T follicular helper cell (primary cell): ENCODE measurements at regions not wholly inside any gene's neighbourhood (a gene's known extent, or its start where the extent isn't known, plus 50 kb on each side); places are given as distances from the start of the nearest gene placed in this dataset.

ENCODE experiments used
- DNase-seq: peaks from one replicate; pipeline ENCODE4 v3.0.0-alpha.2; 2020; ENCODE audit warnings: low read depth

GRCh38 chr2:217689053-217689452 lies 313.7 kb downstream of the TNS1 start:
- DNase-seq: no peak

DNA sequence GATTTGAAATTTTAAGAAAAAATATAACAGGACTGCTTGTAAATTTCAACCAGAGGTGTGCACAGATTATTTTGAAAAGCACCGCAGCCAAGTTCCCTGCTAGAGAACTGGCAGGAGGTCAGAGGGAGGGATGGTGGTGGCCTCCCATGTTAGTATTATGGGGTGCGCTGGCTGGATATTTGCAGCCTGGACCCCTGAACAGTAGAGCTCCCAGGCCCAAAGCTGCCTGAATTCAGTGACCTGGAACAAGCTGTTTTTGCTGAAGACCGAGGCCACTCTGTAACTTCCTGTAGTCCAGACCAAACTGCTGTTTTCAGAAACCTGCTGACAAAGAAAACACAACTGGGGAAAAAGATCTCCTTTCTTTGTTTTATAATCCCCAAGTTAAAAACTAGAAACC lies 314.3 kb downstream of the TNS1 start:
- DNase-seq: no peak

DNA sequence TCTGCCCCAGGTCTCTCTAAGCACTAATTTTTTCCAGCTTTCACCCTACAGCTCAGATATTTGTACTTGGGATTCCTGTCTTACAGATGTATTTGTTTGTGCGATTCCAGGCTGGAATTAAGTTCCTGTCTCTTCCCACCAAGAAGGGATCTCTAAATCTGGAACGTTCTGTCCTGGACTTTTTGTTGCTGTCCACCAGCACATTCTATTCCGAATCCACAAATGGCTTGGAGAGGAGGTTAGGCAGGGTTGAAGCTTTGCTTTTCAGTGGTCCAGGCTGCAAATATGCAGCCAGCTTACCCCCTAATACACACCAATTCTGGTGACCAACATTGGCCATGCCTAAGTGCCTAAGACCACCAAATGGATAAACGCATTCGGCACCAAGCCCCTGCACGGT lies 315.0 kb downstream of the TNS1 start:
- DNase-seq: no peak

- no peak for DNase-seq
Observed at GRCh38 chr2:217685255-217685605, 317.6 kb downstream of the TNS1 start.

GRCh38 chr2:217684431-217685254 lies 318.2 kb downstream of the TNS1 start:
- no peak for DNase-seq

GRCh38 chr2:217683106-217683870 lies 319.5 kb downstream of the TNS1 start:
- DNase-seq: no peak

GRCh38 chr2:217681791-217682190 lies 321.0 kb downstream of the TNS1 start:
- DNase-seq: no peak

GRCh38 chr2:217680381-217680780 lies 322.4 kb downstream of the TNS1 start:
- DNase-seq: no peak

DNA sequence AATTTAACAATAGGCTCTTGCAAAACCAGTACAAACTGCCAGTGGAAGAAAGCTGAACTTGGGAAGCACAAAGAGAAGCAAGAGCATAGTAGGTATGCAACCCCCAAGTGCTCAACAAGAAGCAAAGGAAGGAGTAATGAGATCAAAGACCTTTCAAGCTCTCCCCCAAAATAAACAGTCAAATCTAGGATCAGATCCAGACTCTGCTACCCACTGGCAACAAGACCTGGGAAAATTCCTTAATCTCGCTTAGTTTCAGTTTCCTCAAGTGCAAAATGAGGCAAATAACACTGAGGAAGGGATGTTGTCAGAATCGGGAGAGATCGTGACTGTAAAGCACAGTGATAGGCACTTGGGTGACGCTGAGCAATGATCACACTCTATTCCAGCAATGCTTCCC lies 329.2 kb downstream of the TNS1 start:
- no peak for DNase-seq

DNA sequence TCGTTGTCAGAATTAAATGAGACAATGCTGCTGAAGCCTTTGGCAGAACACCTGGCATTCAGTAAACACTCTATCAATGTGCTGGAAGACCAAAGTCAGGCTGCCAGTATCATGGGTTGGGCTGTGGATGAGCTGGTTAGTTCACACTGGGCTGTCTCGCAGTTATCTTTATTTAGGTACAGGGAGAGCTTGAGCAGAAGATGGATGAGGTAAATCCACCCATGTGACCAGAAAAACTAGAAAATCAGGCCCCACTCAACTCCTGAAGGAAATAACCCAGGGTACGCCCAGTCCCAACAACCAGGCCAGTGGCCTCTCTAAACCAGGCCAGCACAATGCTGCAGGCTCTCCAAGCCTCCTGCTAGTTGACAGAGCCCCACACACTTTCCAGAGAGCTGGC lies 330.3 kb downstream of the TNS1 start:
- no peak for DNase-seq

GRCh38 chr2:217671871-217672270 lies 330.9 kb downstream of the TNS1 start:
- DNase-seq: no peak

GRCh38 chr2:217671075-217671474 lies 331.7 kb downstream of the TNS1 start:
- DNase-seq: no peak

- DNase-seq: no peak
Observed at GRCh38 chr2:217669831-217670230, 333.0 kb downstream of the TNS1 start.

DNA sequence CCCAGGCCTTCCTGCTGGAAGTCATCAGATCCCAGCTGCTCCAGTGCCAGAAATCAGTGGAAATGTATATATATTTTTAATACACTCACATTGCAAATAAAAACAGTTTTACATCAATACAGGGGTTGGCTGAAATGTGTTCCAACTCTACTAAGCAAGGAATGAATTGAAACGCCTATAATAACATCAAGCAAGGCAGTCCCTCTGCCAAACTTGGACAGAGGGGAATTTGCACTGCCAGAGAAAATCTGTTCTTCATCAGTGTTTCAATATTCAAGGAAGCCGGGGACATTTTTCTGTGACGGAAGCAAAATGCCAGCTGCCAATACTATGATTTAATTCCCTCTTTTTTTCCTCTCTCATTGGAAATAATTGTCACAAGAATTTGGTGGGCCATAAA lies 335.3 kb downstream of the TNS1 start:
- DNase-seq: no peak

DNA sequence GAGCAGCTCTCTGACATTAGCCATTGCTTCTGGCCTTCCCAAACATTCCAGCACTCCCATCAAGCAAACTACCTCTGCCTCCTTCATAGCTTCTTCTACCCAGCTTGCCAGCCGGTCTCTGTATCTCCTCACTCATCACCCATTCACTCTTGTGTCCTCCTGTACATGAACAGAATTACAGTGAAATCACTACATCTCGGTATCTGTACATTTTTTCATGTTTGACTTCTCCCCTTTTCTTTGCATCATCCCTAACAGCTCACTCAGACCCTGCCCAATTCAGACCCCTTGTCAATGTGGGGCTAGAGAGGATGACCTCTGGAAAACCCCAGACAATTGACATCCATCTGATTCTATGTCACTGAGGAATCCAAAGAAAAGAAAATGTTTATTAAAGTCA lies 335.8 kb downstream of the TNS1 start:
- DNase-seq: no peak

DNA sequence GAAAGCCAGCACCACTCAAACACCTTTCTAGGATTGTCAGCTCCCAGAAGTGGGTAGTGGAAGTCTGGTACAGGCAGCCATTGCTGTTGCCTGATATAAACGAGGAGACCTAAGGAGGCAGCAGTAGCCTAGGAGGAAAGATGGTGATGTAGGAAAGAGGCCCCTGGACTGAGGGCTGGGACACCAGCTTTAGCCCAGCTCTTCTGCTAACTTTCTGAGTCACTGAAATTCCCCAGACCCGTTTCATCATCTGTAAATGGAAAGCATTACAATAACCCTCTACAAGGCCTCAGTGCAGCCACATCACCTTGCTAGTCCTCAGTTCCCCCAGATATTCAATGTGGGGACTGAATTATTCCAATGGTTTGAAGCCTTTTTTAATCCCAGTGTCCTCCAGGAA lies 336.5 kb downstream of the TNS1 start:
- no peak for DNase-seq

DNA sequence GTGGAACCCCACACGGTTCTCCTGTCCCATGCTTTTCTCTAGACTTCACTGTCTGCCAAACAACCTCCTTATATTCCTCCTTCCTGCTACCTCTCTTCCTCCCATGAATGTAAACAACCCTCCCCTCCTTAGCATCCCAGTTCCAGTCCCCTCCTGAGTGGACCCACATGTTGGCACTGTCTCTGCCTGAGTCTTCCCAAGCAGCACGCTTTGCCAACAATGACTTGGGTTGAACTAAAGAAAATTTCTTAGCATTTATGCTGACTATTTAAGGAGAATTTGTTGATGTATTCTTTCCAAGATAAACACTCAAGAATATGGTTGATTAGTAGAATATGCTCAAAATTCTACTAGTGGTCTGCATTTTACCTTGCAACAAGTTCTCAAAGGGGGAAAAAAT lies 338.0 kb downstream of the TNS1 start:
- DNase-seq: no peak

GRCh38 chr2:217662984-217663602 lies 339.7 kb downstream of the TNS1 start:
- no peak for DNase-seq

- DNase-seq: no peak
Observed at GRCh38 chr2:217661378-217661777, 341.4 kb downstream of the TNS1 start.

GRCh38 chr2:217660423-217660822 lies 342.4 kb downstream of the TNS1 start:
- no peak for DNase-seq

GRCh38 chr2:217658806-217659205 lies 344.0 kb downstream of the TNS1 start:
- no peak for DNase-seq

DNA sequence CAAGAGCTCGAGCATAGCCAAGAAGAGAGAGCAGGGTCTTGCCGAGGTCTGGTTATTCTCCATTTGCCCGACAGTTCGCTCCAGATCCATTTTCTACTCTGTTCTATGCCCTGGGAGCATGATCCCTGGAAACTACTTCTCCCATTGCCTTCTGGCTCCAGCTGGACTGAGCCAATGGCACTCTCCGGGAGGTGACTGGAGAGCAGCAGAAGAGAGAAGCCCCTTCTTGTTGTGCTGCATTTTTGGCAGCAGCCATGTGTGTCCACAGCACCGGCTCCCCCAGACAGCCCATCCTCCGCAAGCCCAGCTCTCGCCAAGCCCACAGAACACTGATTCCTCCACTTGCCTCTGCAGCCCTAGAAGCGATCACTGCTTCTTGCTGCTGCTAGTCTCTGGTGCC lies 345.5 kb downstream of the TNS1 start:
- no peak for DNase-seq

DNA sequence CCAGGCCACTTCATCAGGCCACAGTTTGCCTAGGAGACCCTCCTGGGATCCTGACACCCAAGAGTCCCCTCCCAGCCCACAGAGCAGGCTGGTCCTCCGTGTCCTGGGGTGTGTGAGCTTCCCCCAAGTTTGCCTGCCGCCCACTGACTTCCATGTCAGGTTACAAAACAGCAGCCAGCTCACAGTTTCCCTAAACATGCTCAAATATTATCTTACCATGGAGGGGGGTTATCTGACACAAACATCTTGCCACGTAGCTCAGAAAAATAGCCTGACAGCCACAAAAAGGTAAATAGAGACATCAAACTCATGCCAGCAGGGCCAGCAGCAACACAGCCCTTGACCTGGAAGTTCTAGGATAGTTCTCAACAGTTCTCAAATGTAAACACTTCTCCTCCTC lies 346.5 kb downstream of the TNS1 start:
- no peak for DNase-seq
